Nephron progenitor cell (in vitro differentiated cells): ENCODE measurements at regions not wholly inside any gene's neighbourhood (a gene's known extent, or its start where the extent isn't known, plus 50 kb on each side); places are given as distances from the start of the nearest gene placed in this dataset.

Experiments
- DNase-seq: peaks from one replicate; pipeline ENCODE4 v3.0.0; 2021
- H3K27ac Mint-ChIP-seq: 2 replicates; pipeline ENCODE4 v1.8.0; 2021; ENCODE audit warnings: mild to moderate bottlenecking, moderate library complexity, mixed read lengths
- H3K27me3 Mint-ChIP-seq: 2 replicates; pipeline ENCODE4 v1.8.0; 2021; ENCODE audit warnings: mild to moderate bottlenecking, low read depth, mixed read lengths; ENCODE audit not compliant: poor library complexity
- H3K36me3 Mint-ChIP-seq: 2 replicates; pipeline ENCODE4 v1.8.0; 2021; ENCODE audit warnings: low read depth, mixed read lengths
- H3K4me1 Mint-ChIP-seq: 2 replicates; pipeline ENCODE4 v1.8.0; 2021; ENCODE audit warnings: mixed read lengths
- H3K4me3 Mint-ChIP-seq: 2 replicates; pipeline ENCODE4 v1.8.0; 2021; ENCODE audit warnings: mild to moderate bottlenecking, moderate library complexity, mixed read lengths
- H3K9me3 Mint-ChIP-seq: 2 replicates; pipeline ENCODE4 v1.8.0; 2021; ENCODE audit warnings: mild to moderate bottlenecking, moderate library complexity, mixed read lengths
- TF ChIP-seq, protein P1 (sequence below): fragments of 200-600 bp; sonication (generic); IDR thresholded peaks from 2 replicates; pipeline ENCODE4 v1.5.0; 2021; ENCODE audit warnings: antibody characterized with exemption

DNA sequence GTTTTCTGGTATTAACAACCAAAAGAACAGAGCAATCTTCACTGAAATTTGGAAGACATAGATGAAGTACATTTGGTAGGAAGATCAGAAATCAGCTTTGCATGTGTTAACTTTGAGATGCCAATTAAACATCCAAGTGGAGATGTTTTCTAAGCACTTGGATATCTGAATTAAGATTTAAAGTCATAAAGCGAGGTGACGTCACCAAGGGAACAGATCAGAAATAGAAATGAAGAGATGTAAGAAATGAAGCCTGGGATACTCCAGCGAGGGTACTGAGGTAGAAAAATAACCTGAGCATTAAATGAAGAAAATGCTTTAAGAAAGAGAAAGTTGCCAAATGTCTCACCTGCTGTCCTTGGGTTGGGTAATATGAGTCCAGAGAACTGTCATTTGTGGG lies 1223.3 kb downstream of the MAT2B start:
- DNase-seq: no peak
- Mint-ChIP-seq H3K27me3 (no peaks in the 10 kb centered on the region), H3K4me3 (no peak overlapping the region), H3K27ac (no peak overlapping the region), H3K9me3 (no peaks in the 10 kb centered on the region), H3K36me3 (no peaks in the 10 kb centered on the region), H3K4me1 (no peaks in the 10 kb centered on the region)
- TF ChIP-seq, protein P1, sequence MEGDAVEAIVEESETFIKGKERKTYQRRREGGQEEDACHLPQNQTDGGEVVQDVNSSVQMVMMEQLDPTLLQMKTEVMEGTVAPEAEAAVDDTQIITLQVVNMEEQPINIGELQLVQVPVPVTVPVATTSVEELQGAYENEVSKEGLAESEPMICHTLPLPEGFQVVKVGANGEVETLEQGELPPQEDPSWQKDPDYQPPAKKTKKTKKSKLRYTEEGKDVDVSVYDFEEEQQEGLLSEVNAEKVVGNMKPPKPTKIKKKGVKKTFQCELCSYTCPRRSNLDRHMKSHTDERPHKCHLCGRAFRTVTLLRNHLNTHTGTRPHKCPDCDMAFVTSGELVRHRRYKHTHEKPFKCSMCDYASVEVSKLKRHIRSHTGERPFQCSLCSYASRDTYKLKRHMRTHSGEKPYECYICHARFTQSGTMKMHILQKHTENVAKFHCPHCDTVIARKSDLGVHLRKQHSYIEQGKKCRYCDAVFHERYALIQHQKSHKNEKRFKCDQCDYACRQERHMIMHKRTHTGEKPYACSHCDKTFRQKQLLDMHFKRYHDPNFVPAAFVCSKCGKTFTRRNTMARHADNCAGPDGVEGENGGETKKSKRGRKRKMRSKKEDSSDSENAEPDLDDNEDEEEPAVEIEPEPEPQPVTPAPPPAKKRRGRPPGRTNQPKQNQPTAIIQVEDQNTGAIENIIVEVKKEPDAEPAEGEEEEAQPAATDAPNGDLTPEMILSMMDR: no peak

DNA sequence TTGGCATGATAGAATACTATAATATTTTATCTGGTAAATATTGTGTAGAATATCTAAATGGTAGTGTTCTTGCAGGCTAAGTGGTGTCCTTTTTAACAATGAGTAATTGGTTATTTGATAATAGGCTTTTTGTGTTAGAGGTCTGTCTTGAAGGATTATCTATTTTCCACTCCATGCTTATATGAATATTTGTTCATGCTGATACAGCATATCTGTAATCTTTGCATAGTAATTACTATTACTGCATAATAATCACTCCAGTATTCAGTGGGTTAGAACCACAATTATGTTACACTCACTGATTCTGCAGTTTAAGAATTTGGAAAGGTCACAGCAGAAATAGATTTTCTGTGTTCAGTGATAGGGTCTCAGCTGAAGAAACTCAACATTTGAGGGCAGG lies 1229.9 kb downstream of the MAT2B start:
- no peak overlapping the region for H3K27ac Mint-ChIP-seq
- H3K4me3 Mint-ChIP-seq: no peak overlapping the region
- H3K4me1 Mint-ChIP-seq: peaks cover 4% of the 10 kb centered on the region
- H3K9me3 Mint-ChIP-seq: no peaks in the 10 kb centered on the region
- DNase-seq: no peak
- TF ChIP-seq, protein P1: no peak
- no peaks in the 10 kb centered on the region for H3K36me3 Mint-ChIP-seq
- no peaks in the 10 kb centered on the region for H3K27me3 Mint-ChIP-seq

GRCh38 chr5:164741376-164741775 lies 1236.0 kb downstream of the MAT2B start:
- peaks cover 4% of the 10 kb centered on the region for H3K4me1 Mint-ChIP-seq
- H3K9me3 Mint-ChIP-seq: no peaks in the 10 kb centered on the region
- DNase-seq: no peak
- H3K27me3 Mint-ChIP-seq: no peaks in the 10 kb centered on the region
- no peak overlapping the region for H3K27ac Mint-ChIP-seq
- TF ChIP-seq, protein P1: no peak
- H3K4me3 Mint-ChIP-seq: no peak overlapping the region
- H3K36me3 Mint-ChIP-seq: no peaks in the 10 kb centered on the region

GRCh38 chr5:164742025-164742424 lies 1236.6 kb downstream of the MAT2B start:
- H3K36me3 Mint-ChIP-seq: no peaks in the 10 kb centered on the region
- no peak overlapping the region for H3K4me3 Mint-ChIP-seq
- H3K4me1 Mint-ChIP-seq: peaks cover 4% of the 10 kb centered on the region
- H3K27ac Mint-ChIP-seq: no peak overlapping the region
- DNase-seq: no peak
- H3K27me3 Mint-ChIP-seq: no peaks in the 10 kb centered on the region
- no peaks in the 10 kb centered on the region for H3K9me3 Mint-ChIP-seq
- TF ChIP-seq, protein P1: no peak

DNA sequence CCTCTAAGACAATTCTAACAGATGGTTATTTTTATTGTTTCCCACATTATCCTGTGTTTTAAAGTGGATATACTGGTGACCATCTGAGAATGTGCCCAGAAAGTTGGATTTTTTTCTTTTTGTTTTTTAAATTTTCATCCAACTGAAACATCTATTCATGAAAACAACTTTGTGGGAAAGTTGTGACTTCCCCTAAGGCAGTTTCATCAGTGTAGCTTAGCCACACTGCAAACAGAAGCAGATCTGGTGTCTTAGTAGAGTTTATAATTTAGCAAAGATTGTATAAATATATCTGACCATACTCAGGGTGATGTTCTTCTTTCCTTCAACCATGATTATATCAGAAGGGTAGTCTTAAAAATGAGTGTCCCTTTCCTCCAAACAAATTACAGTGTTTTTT lies 1241.3 kb downstream of the MAT2B start:
- Mint-ChIP-seq H3K4me3 (no peak overlapping the region), H3K36me3 (no peaks in the 10 kb centered on the region), H3K27me3 (no peaks in the 10 kb centered on the region), H3K4me1 (no peaks in the 10 kb centered on the region), H3K9me3 (no peaks in the 10 kb centered on the region), H3K27ac (no peak overlapping the region)
- no peak for DNase-seq
- TF ChIP-seq, protein P1: no peak

GRCh38 chr5:164747371-164747770 lies 1242.0 kb downstream of the MAT2B start:
- H3K9me3 Mint-ChIP-seq: no peaks in the 10 kb centered on the region
- no peak for DNase-seq
- no peaks in the 10 kb centered on the region for H3K4me1 Mint-ChIP-seq
- H3K27ac Mint-ChIP-seq: no peak overlapping the region
- no peaks in the 10 kb centered on the region for H3K36me3 Mint-ChIP-seq
- H3K4me3 Mint-ChIP-seq: no peak overlapping the region
- H3K27me3 Mint-ChIP-seq: no peaks in the 10 kb centered on the region
- TF ChIP-seq, protein P1: no peak
